ENCODE measurements at regions not wholly inside any gene's neighbourhood (a gene's known extent, or its start where the extent isn't known, plus 50 kb on each side); places are given as distances from the start of the nearest gene placed in this dataset.

- WGBS, 2 donors: 33 to 44% methylated on average over 7 to 9 of the region's 9 CpGs
- Histone ChIP-seq H3K4me3 (no peak overlapping the region), H3K36me3 (no peaks in the 10 kb centered on the region), H3K9me3 (no peaks in the 10 kb centered on the region), H3K27me3 (no peaks in the 10 kb centered on the region), H3K27ac (peak overlapping the region; percentile 30 to 57 (median 48)), H3K4me1 (peaks cover 13 to 37% (median 20%) of the 10 kb centered on the region in 3 donors)
- intact Hi-C loops (cut with DNase I): no loop called here
- TF ChIP-seq CTCF (IDR thresholded peaks at IDR 0.05) (no peak), POLR2A (IDR thresholded peaks at IDR 0.05) (peak in 1 of 4 donors; percentile 29)
- no peak for DNase-seq
Measured at GRCh38 chr15:31458596-31459399, 132.2 kb downstream of the KLF13 start.

- DNase-seq: no peak
- 36 to 58% methylated on average over 1 of the region's 1 CpG for WGBS, 2 donors
- peak overlapping the region in 3 of 4 donors; percentile 30 to 57 (median 46) for H3K27ac ChIP-seq
- H3K4me1 ChIP-seq: peaks cover 13 to 42% (median 26%) of the 10 kb centered on the region in 3 donors
- no peak overlapping the region for H3K4me3 ChIP-seq
- no peaks in the 10 kb centered on the region for H3K36me3 ChIP-seq
- no peak for TF ChIP-seq POLR2A (IDR thresholded peaks at IDR 0.05)
- TF ChIP-seq CTCF (IDR thresholded peaks at IDR 0.05): no peak
- no peaks in the 10 kb centered on the region for H3K9me3 ChIP-seq
- intact Hi-C loops (cut with DNase I): no loop called here
- no peaks in the 10 kb centered on the region for H3K27me3 ChIP-seq
Measured at GRCh38 chr15:31459400-31459748, 132.7 kb downstream of the KLF13 start.

DNA sequence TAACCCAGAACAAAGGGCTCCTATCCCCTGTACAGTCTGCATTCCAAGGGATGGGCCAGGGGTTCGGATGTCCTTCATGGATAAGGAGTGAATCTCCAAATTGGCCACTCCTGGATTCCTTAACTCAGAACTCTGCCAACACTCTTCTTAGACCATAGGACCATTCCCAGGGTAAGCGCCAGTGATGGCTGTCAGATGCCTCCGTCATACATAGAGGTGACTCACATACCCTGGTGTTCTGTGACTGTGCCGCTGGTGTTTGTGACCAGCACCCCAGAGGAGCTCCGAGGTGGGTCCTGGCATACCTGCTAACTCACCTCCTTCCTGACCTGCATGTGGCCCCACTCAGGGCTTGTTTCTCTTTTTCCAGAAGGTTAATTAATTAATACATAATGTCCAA lies 134.7 kb downstream of the KLF13 start:
- Histone ChIP-seq H3K4me3 (no peak overlapping the region), H3K4me1 (peaks cover 22 to 62% (median 42%) of the 10 kb centered on the region in 3 donors), H3K36me3 (no peaks in the 10 kb centered on the region), H3K9me3 (no peaks in the 10 kb centered on the region), H3K27ac (no peak overlapping the region), H3K27me3 (no peaks in the 10 kb centered on the region)
- WGBS, 2 donors: 85 to 100% methylated on average over 3 to 4 of the region's 5 CpGs
- intact Hi-C loops (cut with DNase I): no loop called here
- TF ChIP-seq POLR2A (IDR thresholded peaks at IDR 0.05) (no peak), CTCF (IDR thresholded peaks at IDR 0.05) (no peak)
- no peak for DNase-seq

GRCh38 chr15:31461911-31462480 lies 135.4 kb downstream of the KLF13 start:
- DNase-seq: no peak
- Histone ChIP-seq H3K4me3 (no peak overlapping the region), H3K9me3 (no peaks in the 10 kb centered on the region), H3K27me3 (no peaks in the 10 kb centered on the region), H3K36me3 (no peaks in the 10 kb centered on the region), H3K4me1 (peaks cover 18 to 62% (median 41%) of the 10 kb centered on the region in 3 donors), H3K27ac (no peak overlapping the region)
- intact Hi-C loops (cut with DNase I): no loop called here
- TF ChIP-seq POLR2A (IDR thresholded peaks at IDR 0.05): no peak
- no peak for TF ChIP-seq CTCF (IDR thresholded peaks at IDR 0.05)
- WGBS, 2 donors: 83 to 89% methylated on average over 8 to 9 of the region's 9 CpGs

- TF ChIP-seq CTCF (IDR thresholded peaks at IDR 0.05) (no peak), POLR2A (IDR thresholded peaks at IDR 0.05) (no peak)
- Histone ChIP-seq H3K27ac (no peak overlapping the region), H3K36me3 (no peaks in the 10 kb centered on the region), H3K9me3 (no peaks in the 10 kb centered on the region), H3K27me3 (no peaks in the 10 kb centered on the region), H3K4me1 (peaks cover 9 to 54% (median 32%) of the 10 kb centered on the region in 3 donors), H3K4me3 (no peak overlapping the region)
- WGBS, 2 donors: 67 to 76% methylated on average over 6 of the region's 8 CpGs
- no peak for DNase-seq
- intact Hi-C loops (cut with DNase I): no loop called here
Measured at GRCh38 chr15:31463521-31464102, 137.0 kb downstream of the KLF13 start.
